ENCODE measurements at regions not wholly inside any gene's neighbourhood (a gene's known extent, or its start where the extent isn't known, plus 50 kb on each side); places are given as distances from the start of the nearest gene placed in this dataset.

- no peak for TF ChIP-seq NFRKB (IDR thresholded peaks at IDR 0.05)
- no peak for TF ChIP-seq FOXM1 (IDR thresholded peaks at IDR 0.05; ENCODE audit: borderline replicate concordance)
- no peak for TF ChIP-seq LEF1 (IDR thresholded peaks at IDR 0.05; ENCODE audit: borderline replicate concordance)
- no peak for TF ChIP-seq ELF4 (IDR thresholded peaks at IDR 0.05)
- TF ChIP-seq FOXA1 (IDR thresholded peaks at IDR 0.05): no peak
- no peak for TF ChIP-seq SP1 (IDR thresholded peaks at IDR 0.05)
- TF ChIP-seq TARDBP (IDR thresholded peaks at IDR 0.05): no peak
- no peak for TF ChIP-seq BHLHE40 (IDR thresholded peaks at IDR 0.05; ENCODE audit: borderline replicate concordance)
- TF ChIP-seq CTBP1 (IDR thresholded peaks at IDR 0.05; ENCODE audit: borderline replicate concordance): no peak
- TF ChIP-seq SUZ12 (IDR thresholded peaks at IDR 0.05): no peak
- TF ChIP-seq ARNT (IDR thresholded peaks at IDR 0.05): no peak
- TF ChIP-seq L3MBTL2 (conservative IDR thresholded peaks at IDR 0.05): no peak
These were observed 146.7 kb upstream of the L3MBTL4 start for GRCh38 chr18:6561420-6561861.

Measured in HEK293T (cell line).